ENCODE measurements at regions not wholly inside any gene's neighbourhood (a gene's known extent, or its start where the extent isn't known, plus 50 kb on each side); places are given as distances from the start of the nearest gene placed in this dataset.

DNA sequence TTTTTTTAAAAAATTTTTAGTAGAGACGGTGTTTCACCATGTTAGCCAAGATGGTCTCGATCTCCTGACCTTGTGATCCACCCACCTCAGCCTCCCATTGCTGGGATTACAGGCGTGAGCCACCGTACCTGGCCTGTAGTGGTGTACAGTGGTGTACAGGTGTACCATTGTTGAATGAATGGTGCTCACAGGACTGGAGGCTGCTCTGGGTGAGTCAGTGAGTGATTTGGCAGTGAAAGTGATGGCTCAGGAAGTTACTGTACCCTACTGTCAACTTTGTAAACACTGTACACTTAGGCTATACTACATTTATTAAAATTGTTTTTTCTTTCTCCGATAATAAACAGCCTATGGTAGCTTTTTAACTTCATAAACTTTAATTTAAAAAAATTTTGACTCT lies 122.8 kb upstream of the EEF1E1 start:
- WGBS (ENCODE audit: insufficient coverage) = 100% methylated on average over 1 of the region's 5 CpGs
- no peak overlapping the region for H3K27ac ChIP-seq (ENCODE audit: low read length)
- no peaks in the 10 kb centered on the region for H3K9me3 ChIP-seq (replicated peaks; ENCODE audit: control insufficient read depth, low read depth, low read length)
- H3K4me3 ChIP-seq (ENCODE audit: low read length) = no peak overlapping the region
- no peaks in the 10 kb centered on the region for H3K36me3 ChIP-seq (ENCODE audit: control insufficient read depth, insufficient read depth, low read length)
- no peaks in the 10 kb centered on the region for H3K4me1 ChIP-seq (ENCODE audit: control insufficient read depth, insufficient read depth, low read length)
- no peak for DNase-seq
- no peaks in the 10 kb centered on the region for H3K27me3 ChIP-seq (ENCODE audit: control insufficient read depth, insufficient read depth, low read length)

DNA sequence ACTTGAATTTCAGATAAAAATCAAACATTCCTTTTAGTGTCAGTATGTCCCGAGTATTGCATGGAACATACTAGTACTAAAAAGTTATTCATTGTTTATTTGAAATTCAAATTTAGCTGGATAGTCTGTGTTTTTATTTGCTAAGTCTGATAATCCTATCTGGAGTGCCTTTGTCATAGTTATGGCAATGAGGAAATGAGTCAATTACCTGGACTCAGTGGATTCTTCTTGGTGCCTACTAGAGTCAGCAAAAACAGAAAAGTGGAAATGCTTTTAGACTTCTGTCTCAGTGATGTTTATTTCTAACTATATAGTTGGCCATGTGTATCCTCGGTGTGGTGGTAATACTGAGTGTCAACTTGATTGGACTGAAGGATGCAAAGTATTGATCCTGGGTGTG lies 121.3 kb upstream of the EEF1E1 start:
- Histone ChIP-seq H3K4me3 (ENCODE audit: low read length) (no peak overlapping the region), H3K36me3 (ENCODE audit: control insufficient read depth, insufficient read depth, low read length) (no peaks in the 10 kb centered on the region), H3K27ac (ENCODE audit: low read length) (no peak overlapping the region), H3K27me3 (ENCODE audit: control insufficient read depth, insufficient read depth, low read length) (no peaks in the 10 kb centered on the region), H3K4me1 (ENCODE audit: control insufficient read depth, insufficient read depth, low read length) (no peaks in the 10 kb centered on the region), H3K9me3 (replicated peaks; ENCODE audit: control insufficient read depth, low read depth, low read length) (no peaks in the 10 kb centered on the region)
- DNase-seq = no peak
- 100% methylated on average over 1 of the region's 2 CpGs for WGBS (ENCODE audit: insufficient coverage)

DNA sequence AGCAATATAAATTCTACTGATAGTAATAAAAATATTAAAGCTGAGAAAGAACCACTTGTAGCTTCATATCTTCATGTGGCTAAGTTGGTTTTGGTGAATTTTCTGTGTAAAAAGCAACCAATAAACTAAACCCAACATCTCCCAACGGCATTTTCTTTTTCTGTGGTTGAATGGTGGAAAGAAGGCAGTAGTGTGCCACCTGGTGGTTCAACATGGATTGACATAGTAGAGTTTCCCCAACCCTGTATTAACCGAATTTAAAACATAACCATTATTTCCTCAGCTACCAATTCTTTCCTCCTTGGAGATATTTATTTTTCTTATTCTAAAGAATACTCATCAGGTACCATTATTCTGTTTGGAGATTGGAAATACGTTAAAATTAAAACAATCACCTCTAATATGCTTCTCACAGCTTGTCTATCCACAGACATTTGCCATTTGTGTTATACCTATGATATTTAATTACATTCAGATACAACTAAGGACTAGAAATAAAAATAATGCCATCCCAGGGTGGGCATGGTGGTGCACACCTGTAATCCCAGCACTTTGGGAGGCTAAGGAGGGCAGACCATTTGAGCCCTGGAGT lies 117.1 kb upstream of the EEF1E1 start:
- WGBS (ENCODE audit: insufficient coverage) = no CpG with 5 or more reads among the region's 3 CpGs
- no peaks in the 10 kb centered on the region for H3K36me3 ChIP-seq (ENCODE audit: control insufficient read depth, insufficient read depth, low read length)
- H3K27me3 ChIP-seq (ENCODE audit: control insufficient read depth, insufficient read depth, low read length) = no peaks in the 10 kb centered on the region
- H3K27ac ChIP-seq (ENCODE audit: low read length) = no peak overlapping the region
- H3K4me3 ChIP-seq (ENCODE audit: low read length) = no peak overlapping the region
- H3K4me1 ChIP-seq (ENCODE audit: control insufficient read depth, insufficient read depth, low read length) = no peaks in the 10 kb centered on the region
- H3K9me3 ChIP-seq (replicated peaks; ENCODE audit: control insufficient read depth, low read depth, low read length) = no peaks in the 10 kb centered on the region
- peak; percentile 36 for DNase-seq

DNA sequence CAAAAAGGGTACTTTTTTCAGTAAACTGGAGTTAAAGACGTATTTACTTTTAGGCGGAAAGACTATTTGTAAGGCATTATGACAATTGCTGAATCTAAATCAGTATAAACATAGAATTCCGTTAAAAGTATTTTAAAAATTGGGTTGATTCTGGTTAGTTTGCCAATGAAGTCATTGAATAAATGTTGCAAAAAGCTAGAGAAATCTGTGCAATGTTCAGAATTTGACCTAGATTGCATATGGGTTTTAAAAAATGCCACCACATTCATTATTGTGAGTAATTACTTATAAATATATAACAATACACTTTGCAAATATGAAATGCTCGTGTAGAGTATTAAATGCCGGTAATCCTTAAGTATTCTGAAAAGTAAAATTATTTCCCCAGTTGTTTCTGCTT lies 116.5 kb upstream of the EEF1E1 start:
- H3K4me3 ChIP-seq (ENCODE audit: low read length) = no peak overlapping the region
- H3K36me3 ChIP-seq (ENCODE audit: control insufficient read depth, insufficient read depth, low read length) = no peaks in the 10 kb centered on the region
- no peak for DNase-seq
- no peaks in the 10 kb centered on the region for H3K27me3 ChIP-seq (ENCODE audit: control insufficient read depth, insufficient read depth, low read length)
- H3K27ac ChIP-seq (ENCODE audit: low read length) = no peak overlapping the region
- no CpG with 5 or more reads among the region's 5 CpGs for WGBS (ENCODE audit: insufficient coverage)
- H3K4me1 ChIP-seq (ENCODE audit: control insufficient read depth, insufficient read depth, low read length) = no peaks in the 10 kb centered on the region
- no peaks in the 10 kb centered on the region for H3K9me3 ChIP-seq (replicated peaks; ENCODE audit: control insufficient read depth, low read depth, low read length)

DNA sequence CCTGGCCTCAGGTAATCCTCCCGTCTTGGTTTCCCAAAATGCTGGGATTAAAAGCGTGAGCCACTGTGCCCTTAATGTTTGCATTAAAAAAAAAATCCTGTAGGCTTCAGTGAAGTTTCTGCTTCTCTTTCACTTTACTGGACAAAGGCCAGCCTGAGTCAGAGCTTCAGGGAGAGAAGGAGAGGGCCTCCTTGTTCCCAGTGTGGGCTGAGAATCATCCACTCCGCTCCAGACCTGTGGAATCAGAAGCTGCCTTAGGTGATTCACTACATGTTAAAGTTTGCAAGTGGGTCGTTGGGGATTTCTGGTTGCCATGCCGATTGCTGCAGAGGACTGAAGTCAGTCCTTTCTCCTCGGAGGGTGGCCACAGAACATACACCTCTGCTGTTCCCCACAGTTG lies 113.3 kb upstream of the EEF1E1 start:
- 80% methylated on average over 3 of the region's 6 CpGs for WGBS (ENCODE audit: insufficient coverage)
- DNase-seq = no peak
- Histone ChIP-seq H3K4me3 (ENCODE audit: low read length) (no peak overlapping the region), H3K27ac (ENCODE audit: low read length) (no peak overlapping the region), H3K27me3 (ENCODE audit: control insufficient read depth, insufficient read depth, low read length) (no peaks in the 10 kb centered on the region), H3K4me1 (ENCODE audit: control insufficient read depth, insufficient read depth, low read length) (no peaks in the 10 kb centered on the region), H3K9me3 (replicated peaks; ENCODE audit: control insufficient read depth, low read depth, low read length) (no peaks in the 10 kb centered on the region), H3K36me3 (ENCODE audit: control insufficient read depth, insufficient read depth, low read length) (no peaks in the 10 kb centered on the region)

DNA sequence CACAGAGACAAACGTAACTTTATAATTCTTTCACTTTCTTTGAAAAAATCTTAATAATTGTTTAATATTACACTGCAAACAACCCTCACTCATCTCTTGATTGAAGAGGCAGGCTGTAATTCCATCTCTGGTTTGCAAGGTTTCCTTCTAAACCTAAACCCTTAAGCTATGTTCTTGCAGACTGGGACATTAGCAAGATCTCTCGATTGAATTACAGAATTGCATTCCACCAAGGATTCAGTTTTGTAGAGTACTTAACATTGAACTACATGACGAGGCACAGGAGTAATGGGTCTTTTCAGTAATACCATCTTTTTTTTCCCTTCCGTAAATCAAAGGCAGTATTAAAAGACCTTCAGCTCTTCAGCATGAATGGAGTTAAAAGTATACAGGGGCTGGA lies 111.6 kb upstream of the EEF1E1 start:
- DNase-seq = no peak
- WGBS (ENCODE audit: insufficient coverage) = no CpG with 5 or more reads among the region's 4 CpGs
- H3K4me3 ChIP-seq (ENCODE audit: low read length) = no peak overlapping the region
- H3K9me3 ChIP-seq (replicated peaks; ENCODE audit: control insufficient read depth, low read depth, low read length) = no peaks in the 10 kb centered on the region
- no peaks in the 10 kb centered on the region for H3K4me1 ChIP-seq (ENCODE audit: control insufficient read depth, insufficient read depth, low read length)
- no peaks in the 10 kb centered on the region for H3K36me3 ChIP-seq (ENCODE audit: control insufficient read depth, insufficient read depth, low read length)
- no peak overlapping the region for H3K27ac ChIP-seq (ENCODE audit: low read length)
- no peaks in the 10 kb centered on the region for H3K27me3 ChIP-seq (ENCODE audit: control insufficient read depth, insufficient read depth, low read length)

DNA sequence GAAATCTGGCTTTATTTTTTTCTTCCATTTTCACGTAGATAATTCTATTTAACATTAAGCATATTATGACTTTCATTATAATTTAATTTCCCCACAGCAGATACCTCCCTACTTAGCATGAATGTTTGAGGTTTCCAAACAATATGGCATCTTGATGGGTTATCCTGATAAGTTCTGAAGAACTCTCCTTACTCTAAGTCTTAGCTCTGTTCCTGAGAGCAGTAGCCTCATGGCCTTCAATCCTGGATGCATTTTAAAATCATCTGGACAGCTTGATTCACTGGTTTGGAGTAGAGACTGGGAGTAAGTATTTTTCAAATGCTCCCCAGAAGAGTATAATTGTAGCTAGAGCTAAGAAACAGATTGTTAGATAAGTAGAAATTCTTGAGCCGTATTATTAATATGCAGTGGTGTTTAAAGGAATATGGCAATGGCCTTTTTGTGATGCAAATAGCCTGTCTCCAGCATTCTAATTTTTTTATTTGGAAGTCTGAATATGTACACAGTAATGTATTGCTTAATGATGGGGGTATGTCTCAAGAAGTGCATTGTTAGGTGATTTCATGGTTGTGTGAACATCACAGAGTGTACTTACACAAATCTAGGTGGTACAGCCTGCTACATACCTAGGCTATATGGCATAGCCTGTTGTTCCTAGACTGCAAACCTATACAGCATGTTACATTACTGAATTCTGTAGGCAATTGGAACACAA lies 110.5 kb upstream of the EEF1E1 start:
- Histone ChIP-seq H3K27ac (ENCODE audit: low read length) (no peak overlapping the region), H3K27me3 (ENCODE audit: control insufficient read depth, insufficient read depth, low read length) (no peaks in the 10 kb centered on the region), H3K9me3 (replicated peaks; ENCODE audit: control insufficient read depth, low read depth, low read length) (no peaks in the 10 kb centered on the region), H3K4me3 (ENCODE audit: low read length) (no peak overlapping the region), H3K36me3 (ENCODE audit: control insufficient read depth, insufficient read depth, low read length) (no peaks in the 10 kb centered on the region), H3K4me1 (ENCODE audit: control insufficient read depth, insufficient read depth, low read length) (no peaks in the 10 kb centered on the region)
- DNase-seq = no peak
- 80% methylated on average over 1 of the region's 2 CpGs for WGBS (ENCODE audit: insufficient coverage)

DNA sequence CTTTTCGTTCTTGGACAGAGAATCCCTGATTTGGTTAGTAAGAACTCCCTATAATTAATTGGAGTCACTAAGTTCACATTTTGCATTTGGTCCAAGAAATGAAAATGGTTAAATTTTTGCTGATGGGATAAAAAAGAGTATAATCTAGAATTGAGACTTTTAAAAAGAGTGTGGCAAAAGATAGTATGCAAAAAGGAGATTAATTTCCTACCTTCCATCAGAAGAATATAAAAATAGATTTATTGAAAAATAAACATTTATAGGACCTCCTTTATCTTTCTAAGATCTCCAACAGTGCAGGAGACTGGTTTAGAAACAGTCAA lies 105.5 kb upstream of the EEF1E1 start:
- Histone ChIP-seq H3K27ac (ENCODE audit: low read length) (no peak overlapping the region), H3K27me3 (ENCODE audit: control insufficient read depth, insufficient read depth, low read length) (no peaks in the 10 kb centered on the region), H3K4me1 (ENCODE audit: control insufficient read depth, insufficient read depth, low read length) (no peaks in the 10 kb centered on the region), H3K9me3 (replicated peaks; ENCODE audit: control insufficient read depth, low read depth, low read length) (no peaks in the 10 kb centered on the region), H3K36me3 (ENCODE audit: control insufficient read depth, insufficient read depth, low read length) (no peaks in the 10 kb centered on the region), H3K4me3 (ENCODE audit: low read length) (no peak overlapping the region)
- no peak for DNase-seq
- WGBS (ENCODE audit: insufficient coverage) = no CpG with 5 or more reads among the region's 1 CpG

DNA sequence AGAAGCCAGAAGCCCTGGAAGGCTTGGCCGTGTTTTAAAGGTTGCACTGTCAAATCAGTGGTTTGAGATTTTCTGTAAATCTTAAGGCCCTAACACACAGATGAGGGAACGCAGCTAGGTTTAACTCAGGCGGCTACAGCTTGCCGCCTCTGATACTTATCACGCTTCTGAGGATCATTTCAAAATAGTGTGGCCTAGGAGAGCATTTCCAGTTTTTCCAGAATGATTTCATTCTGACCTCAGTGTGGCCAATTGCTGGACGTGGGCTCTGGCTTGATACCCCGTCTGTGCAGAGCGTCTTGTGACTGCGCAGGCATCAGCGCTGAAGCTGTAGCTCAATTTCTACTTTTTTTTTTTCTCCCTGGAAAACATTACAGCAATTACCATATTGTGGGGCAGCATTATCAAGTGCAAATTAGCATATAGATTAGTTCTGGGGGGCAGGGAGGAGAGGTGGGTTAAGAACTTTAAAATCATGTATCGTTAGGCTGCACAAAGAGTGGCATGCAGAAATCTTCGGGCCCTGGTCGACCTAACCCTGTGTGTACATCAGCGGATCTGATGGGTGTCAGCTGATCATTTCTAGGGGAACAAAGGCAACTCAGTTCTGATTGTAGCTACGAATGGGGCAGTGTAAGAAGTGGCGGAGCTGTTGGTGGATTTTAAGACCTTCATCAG lies 105.0 kb upstream of the EEF1E1 start:
- Histone ChIP-seq H3K4me1 (ENCODE audit: control insufficient read depth, insufficient read depth, low read length) (no peaks in the 10 kb centered on the region), H3K4me3 (ENCODE audit: low read length) (no peak overlapping the region), H3K9me3 (replicated peaks; ENCODE audit: control insufficient read depth, low read depth, low read length) (no peaks in the 10 kb centered on the region), H3K27ac (ENCODE audit: low read length) (no peak overlapping the region), H3K27me3 (ENCODE audit: control insufficient read depth, insufficient read depth, low read length) (no peaks in the 10 kb centered on the region), H3K36me3 (ENCODE audit: control insufficient read depth, insufficient read depth, low read length) (no peaks in the 10 kb centered on the region)
- DNase-seq = no peak
- WGBS (ENCODE audit: insufficient coverage) = 83% methylated on average over 11 of the region's 16 CpGs

DNA sequence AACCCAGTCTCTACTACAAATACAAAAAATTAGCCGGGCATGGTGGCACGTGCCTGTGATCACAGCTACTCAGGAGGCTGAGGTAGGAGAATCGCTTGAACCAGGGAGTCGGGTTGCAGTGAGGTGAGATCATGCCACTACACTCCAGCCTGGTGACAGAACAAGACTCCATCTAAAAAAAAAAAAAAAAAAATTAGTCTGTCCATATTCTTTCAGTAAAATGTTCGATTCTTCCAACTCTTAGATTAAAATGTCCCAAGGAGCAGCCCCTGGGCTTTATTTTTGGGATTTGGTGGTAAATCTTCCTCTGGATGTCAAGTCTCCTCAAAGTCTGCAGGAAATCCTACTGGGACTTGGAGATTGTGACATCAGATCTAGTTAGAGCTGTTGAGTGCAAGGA lies 101.0 kb upstream of the EEF1E1 start:
- Histone ChIP-seq H3K9me3 (replicated peaks; ENCODE audit: control insufficient read depth, low read depth, low read length) (no peaks in the 10 kb centered on the region), H3K36me3 (ENCODE audit: control insufficient read depth, insufficient read depth, low read length) (no peaks in the 10 kb centered on the region), H3K27ac (ENCODE audit: low read length) (no peak overlapping the region), H3K4me1 (ENCODE audit: control insufficient read depth, insufficient read depth, low read length) (no peaks in the 10 kb centered on the region), H3K27me3 (ENCODE audit: control insufficient read depth, insufficient read depth, low read length) (no peaks in the 10 kb centered on the region), H3K4me3 (ENCODE audit: low read length) (no peak overlapping the region)
- WGBS (ENCODE audit: insufficient coverage) = no CpG with 5 or more reads among the region's 5 CpGs
- DNase-seq = no peak

Data from muscle of leg (tissue), 3 donors.